ENCODE measurements at regions not wholly inside any gene's neighbourhood (a gene's known extent, or its start where the extent isn't known, plus 50 kb on each side); places are given as distances from the start of the nearest gene placed in this dataset.
A peak's percentile ranks its signal among the peaks of the same experiment; 100 is the strongest.
"Not testable (repeated sequence)": the region's sequence is repeated elsewhere in the genome, so short reads cannot be mapped to it uniquely, and the experiment has no call there.

DNA sequence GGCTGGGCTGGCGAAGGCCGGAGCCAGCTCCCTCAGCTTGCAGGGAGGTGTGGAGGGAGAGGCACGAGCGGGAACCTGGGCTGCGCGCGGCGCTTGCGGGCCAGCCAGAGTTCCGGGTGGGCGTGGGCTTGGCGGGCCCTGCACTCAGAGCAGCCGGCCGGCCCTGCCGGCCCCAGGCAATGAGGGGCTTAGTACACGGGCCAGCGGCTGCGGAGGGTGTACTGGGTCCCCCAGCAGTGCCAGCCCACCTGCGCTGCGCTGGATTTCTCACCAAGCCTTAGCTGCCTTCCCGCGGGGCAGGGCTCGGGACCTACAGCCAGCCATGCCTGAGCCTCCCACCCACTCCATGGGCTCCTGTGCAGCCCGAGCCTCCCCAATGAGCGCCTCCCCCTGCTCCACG, 1021.4 kb downstream of the PLA2G4A start:
- H3K4me3 ChIP-seq (ENCODE audit: low read length in 2 of 2); H3K9me3 ChIP-seq (ENCODE audit: control insufficient read depth in 1 of 2, low read length in 2 of 2); DNase-seq; H3K4me1 Mint-ChIP-seq; H3K27me3 Mint-ChIP-seq; CTCF ChIA-PET (ENCODE audit: partially characterized antibody); H3K36me3 Mint-ChIP-seq; H3K4me3 Mint-ChIP-seq; H3K27ac ChIP-seq (ENCODE audit: low read depth, low read length); intact Hi-C loops (cut with micrococcal nuclease); POLR2A ChIA-PET (ENCODE audit: partially characterized antibody); H3K27me3 ChIP-seq (ENCODE audit: insufficient read depth, low read length); H3K36me3 ChIP-seq (ENCODE audit: insufficient read depth, low read length); H3K27ac Mint-ChIP-seq; H3K4me1 ChIP-seq (ENCODE audit: insufficient read depth, low read length): not testable (repeated sequence)
- H3K9me3 Mint-ChIP-seq, result peaks cover 0 to 15% (median 4%) of the 10 kb centered on the region in 8 donors

DNA sequence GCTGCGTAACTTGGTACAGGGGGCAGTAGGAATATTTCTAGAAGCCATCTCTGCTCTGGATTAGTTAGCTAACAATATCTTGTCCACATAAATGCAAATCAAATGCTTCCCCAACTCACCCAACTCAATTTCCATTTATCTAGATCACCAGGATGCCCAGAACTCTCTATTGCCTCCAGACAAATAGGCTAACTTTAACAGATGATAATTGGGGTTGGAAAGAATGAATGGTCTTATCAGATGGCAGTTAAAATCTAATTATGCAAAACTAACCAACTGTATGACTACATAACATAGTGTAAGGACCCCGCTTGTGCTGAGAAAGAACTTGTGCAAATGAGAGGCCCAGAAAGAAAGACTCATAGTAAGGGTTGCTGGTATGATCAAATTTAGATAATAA, 1024.8 kb downstream of the PLA2G4A start:
- no peaks in the 10 kb centered on the region for H3K9me3 ChIP-seq (ENCODE audit: control insufficient read depth in 1 of 2, low read length in 2 of 2)
- intact Hi-C loops (cut with micrococcal nuclease), result no loop called here
- no peaks in the 10 kb centered on the region for H3K27me3 ChIP-seq (ENCODE audit: insufficient read depth, low read length)
- no peak for DNase-seq
- POLR2A ChIA-PET (ENCODE audit: partially characterized antibody), result no interaction called here
- Mint-ChIP-seq H3K27me3 (no peaks in the 10 kb centered on the region), H3K4me3 (no peak overlapping the region), H3K36me3 (no peaks in the 10 kb centered on the region), H3K9me3 (peaks cover 0 to 16% (median 4%) of the 10 kb centered on the region in 8 donors), H3K27ac (no peak overlapping the region), H3K4me1 (no peaks in the 10 kb centered on the region)
- CTCF ChIA-PET (ENCODE audit: partially characterized antibody), result no interaction called here
- H3K36me3 ChIP-seq (ENCODE audit: insufficient read depth, low read length), result no peaks in the 10 kb centered on the region
- no peak overlapping the region for H3K4me3 ChIP-seq (ENCODE audit: low read length in 2 of 2)
- H3K27ac ChIP-seq (ENCODE audit: low read depth, low read length), result no peak overlapping the region
- no peaks in the 10 kb centered on the region for H3K4me1 ChIP-seq (ENCODE audit: insufficient read depth, low read length)

DNA sequence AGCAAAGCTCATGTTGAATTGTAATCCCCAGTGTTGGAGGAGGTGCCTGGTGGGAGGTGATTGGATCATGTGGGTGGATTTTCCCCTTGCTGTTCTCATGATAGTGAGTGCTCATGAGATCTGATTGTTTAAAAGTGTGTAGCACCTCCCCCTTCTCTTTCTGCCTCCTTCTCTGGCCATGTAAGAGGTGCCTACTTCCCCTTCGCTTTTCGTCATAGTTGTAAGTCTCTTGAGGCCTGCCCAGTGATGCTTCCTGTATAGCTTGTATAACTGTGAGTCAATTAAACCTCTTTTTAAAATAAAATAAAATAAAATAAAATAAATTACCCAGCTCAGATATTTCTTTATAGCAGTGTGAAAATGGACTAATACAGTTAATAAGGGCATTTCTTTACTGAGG, 1025.7 kb downstream of the PLA2G4A start:
- POLR2A ChIA-PET (ENCODE audit: partially characterized antibody), result no interaction called here
- CTCF ChIA-PET (ENCODE audit: partially characterized antibody), result no interaction called here
- intact Hi-C loops (cut with micrococcal nuclease), result no loop called here

DNA sequence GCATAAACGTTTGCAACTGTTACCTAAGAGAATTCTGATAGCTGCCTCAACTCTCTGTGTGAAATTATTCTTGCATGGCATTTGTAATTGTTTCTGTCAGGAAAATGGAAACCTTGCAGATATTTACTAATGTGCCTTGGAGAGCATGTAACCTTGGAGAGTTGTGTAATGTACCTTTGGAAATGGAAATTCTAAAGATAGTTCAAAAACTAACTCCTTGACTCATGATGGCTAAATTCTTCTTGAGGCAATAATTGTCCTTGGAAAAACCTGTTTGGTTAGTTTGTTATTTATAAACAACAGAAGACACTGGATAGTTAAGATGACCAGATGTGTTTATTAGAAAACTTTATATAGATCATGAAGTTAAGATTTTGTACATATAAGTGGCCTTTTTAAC, 1033.8 kb downstream of the PLA2G4A start:
- H3K4me3 Mint-ChIP-seq, result no peak overlapping the region
- intact Hi-C loops (cut with micrococcal nuclease), result no loop called here
- CTCF ChIA-PET (ENCODE audit: partially characterized antibody), result no interaction called here
- Histone ChIP-seq H3K27me3 (ENCODE audit: insufficient read depth, low read length) (no peaks in the 10 kb centered on the region), H3K4me1 (ENCODE audit: insufficient read depth, low read length) (no peaks in the 10 kb centered on the region), H3K4me3 (ENCODE audit: low read length in 2 of 2) (no peak overlapping the region), H3K9me3 (ENCODE audit: control insufficient read depth in 1 of 2, low read length in 2 of 2) (no peaks in the 10 kb centered on the region), H3K36me3 (ENCODE audit: insufficient read depth, low read length) (no peaks in the 10 kb centered on the region), H3K27ac (ENCODE audit: low read depth, low read length) (no peak overlapping the region)
- DNase-seq, result no peak
- H3K4me1 Mint-ChIP-seq, result no peaks in the 10 kb centered on the region
- POLR2A ChIA-PET (ENCODE audit: partially characterized antibody), result no interaction called here
- no peak overlapping the region for H3K27ac Mint-ChIP-seq
- no peaks in the 10 kb centered on the region for H3K27me3 Mint-ChIP-seq
- no peaks in the 10 kb centered on the region for H3K36me3 Mint-ChIP-seq
- H3K9me3 Mint-ChIP-seq, result peaks cover 0 to 16% (median 5%) of the 10 kb centered on the region in 8 donors

More for the DNA sequence above, 1025.7 kb downstream of the PLA2G4A start:
- Mint-ChIP-seq H3K27ac (no peak overlapping the region), H3K36me3 (no peaks in the 10 kb centered on the region), H3K4me3 (no peak overlapping the region), H3K27me3 (no peaks in the 10 kb centered on the region), H3K9me3 (peaks cover 0 to 17% (median 8%) of the 10 kb centered on the region in 8 donors), H3K4me1 (no peaks in the 10 kb centered on the region)
- Histone ChIP-seq H3K36me3 (ENCODE audit: insufficient read depth, low read length) (no peaks in the 10 kb centered on the region), H3K4me3 (ENCODE audit: low read length in 2 of 2) (no peak overlapping the region), H3K27me3 (ENCODE audit: insufficient read depth, low read length) (no peaks in the 10 kb centered on the region), H3K27ac (ENCODE audit: low read depth, low read length) (no peak overlapping the region), H3K9me3 (ENCODE audit: control insufficient read depth in 1 of 2, low read length in 2 of 2) (no peaks in the 10 kb centered on the region), H3K4me1 (ENCODE audit: insufficient read depth, low read length) (no peaks in the 10 kb centered on the region)
- no peak for DNase-seq

DNA sequence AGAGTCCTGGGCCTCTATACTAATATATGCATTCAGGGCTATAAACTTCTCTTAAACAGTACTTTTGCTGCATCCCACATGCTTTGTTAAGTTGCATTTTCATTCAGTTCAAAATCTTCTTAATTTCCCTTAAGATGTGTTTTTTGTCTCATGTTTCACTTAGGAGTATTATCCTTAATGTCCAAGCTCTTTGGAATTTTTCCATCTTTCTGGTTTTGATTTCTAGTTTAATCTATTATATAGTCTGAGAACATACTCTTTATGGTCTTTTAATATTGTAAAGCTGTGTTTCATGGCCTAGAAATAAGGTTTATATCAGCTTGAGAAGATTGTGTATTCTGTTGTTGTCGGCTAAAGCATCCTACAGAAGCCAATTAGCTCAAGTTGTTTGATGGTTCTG, 1041.8 kb downstream of the PLA2G4A start:
- Histone ChIP-seq H3K27ac (ENCODE audit: low read depth, low read length) (no peak overlapping the region), H3K4me1 (ENCODE audit: insufficient read depth, low read length) (no peaks in the 10 kb centered on the region), H3K9me3 (ENCODE audit: control insufficient read depth in 1 of 2, low read length in 2 of 2) (no peaks in the 10 kb centered on the region), H3K4me3 (ENCODE audit: low read length in 2 of 2) (no peak overlapping the region), H3K27me3 (ENCODE audit: insufficient read depth, low read length) (no peaks in the 10 kb centered on the region), H3K36me3 (ENCODE audit: insufficient read depth, low read length) (no peaks in the 10 kb centered on the region)
- peaks cover 0 to 12% (median 8%) of the 10 kb centered on the region in 8 donors for H3K9me3 Mint-ChIP-seq
- ChIA-PET POLR2A (ENCODE audit: partially characterized antibody) (no interaction called here), CTCF (ENCODE audit: partially characterized antibody) (no interaction called here)
- H3K27me3 Mint-ChIP-seq, result no peaks in the 10 kb centered on the region
- no peak overlapping the region for H3K4me3 Mint-ChIP-seq
- intact Hi-C loops (cut with micrococcal nuclease), result no loop called here
- H3K4me1 Mint-ChIP-seq, result no peaks in the 10 kb centered on the region
- no peaks in the 10 kb centered on the region for H3K36me3 Mint-ChIP-seq
- H3K27ac Mint-ChIP-seq, result no peak overlapping the region
- no peak for DNase-seq

DNA sequence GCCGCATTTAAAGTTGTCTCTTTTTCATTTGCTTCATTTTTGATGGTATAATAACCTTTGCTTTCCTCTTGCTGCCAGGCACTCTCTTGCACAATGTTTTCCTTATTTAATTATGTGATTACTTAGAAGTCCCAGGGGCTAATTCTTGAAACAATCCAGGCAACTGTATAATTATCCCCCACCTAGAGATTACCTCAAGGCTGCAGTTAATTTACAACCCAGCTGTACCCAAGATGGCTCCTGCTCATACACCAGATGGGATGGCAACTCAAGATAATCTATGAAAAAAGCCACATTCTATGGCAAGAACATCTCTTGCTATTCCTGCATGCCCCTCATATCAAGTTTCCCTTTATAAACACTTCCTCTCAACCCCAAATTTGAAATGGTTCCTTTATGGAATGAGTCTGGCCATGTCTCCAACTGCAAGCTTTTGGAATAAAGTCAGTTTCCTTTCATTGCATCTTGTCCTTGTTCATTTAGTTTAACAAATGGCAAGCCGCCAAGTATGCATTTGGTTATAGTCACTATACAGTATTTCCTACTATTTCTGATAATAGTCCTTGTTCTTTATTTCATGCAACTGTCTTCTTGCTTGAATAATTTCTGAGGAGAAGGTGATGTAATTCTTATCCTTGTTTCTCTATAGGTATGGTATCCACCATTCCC, 1042.6 kb downstream of the PLA2G4A start:
- ChIA-PET POLR2A (ENCODE audit: partially characterized antibody) (no interaction called here), CTCF (ENCODE audit: partially characterized antibody) (no interaction called here)
- H3K4me1 ChIP-seq (ENCODE audit: insufficient read depth, low read length), result no peaks in the 10 kb centered on the region
- DNase-seq, result no peak
- no peaks in the 10 kb centered on the region for H3K27me3 ChIP-seq (ENCODE audit: insufficient read depth, low read length)
- H3K4me3 ChIP-seq (ENCODE audit: low read length in 2 of 2), result no peak overlapping the region
- H3K27ac ChIP-seq (ENCODE audit: low read depth, low read length), result no peak overlapping the region
- Mint-ChIP-seq H3K27me3 (no peaks in the 10 kb centered on the region), H3K9me3 (peaks cover 0 to 12% (median 8%) of the 10 kb centered on the region in 8 donors), H3K4me3 (no peak overlapping the region), H3K4me1 (no peaks in the 10 kb centered on the region), H3K27ac (peak overlapping the region in 1 of 7 donors; percentile 2), H3K36me3 (no peaks in the 10 kb centered on the region)
- no peaks in the 10 kb centered on the region for H3K9me3 ChIP-seq (ENCODE audit: control insufficient read depth in 1 of 2, low read length in 2 of 2)
- intact Hi-C loops (cut with micrococcal nuclease), result no loop called here
- no peaks in the 10 kb centered on the region for H3K36me3 ChIP-seq (ENCODE audit: insufficient read depth, low read length)

DNA sequence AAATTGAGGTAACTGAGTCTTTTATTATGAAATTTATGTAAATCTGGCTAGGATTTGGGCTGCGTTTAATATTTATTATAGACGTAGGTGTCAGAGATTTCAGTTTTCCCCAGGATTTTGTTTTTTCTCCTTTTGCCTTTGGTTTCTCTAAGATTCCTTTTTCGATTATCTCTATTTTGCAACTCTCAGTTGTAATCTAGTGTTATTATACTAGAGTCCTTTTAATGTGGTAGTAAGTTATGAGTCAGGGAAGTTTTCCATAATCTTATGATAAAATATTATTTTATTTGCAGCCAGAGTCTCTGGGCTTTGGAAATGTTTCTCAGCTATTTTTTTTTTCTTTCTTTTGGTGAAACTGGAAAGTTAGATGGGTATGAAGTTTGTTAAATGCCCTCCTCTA, 1043.8 kb downstream of the PLA2G4A start:
- Histone ChIP-seq H3K4me3 (ENCODE audit: low read length in 2 of 2) (no peak overlapping the region), H3K27ac (ENCODE audit: low read depth, low read length) (no peak overlapping the region), H3K27me3 (ENCODE audit: insufficient read depth, low read length) (no peaks in the 10 kb centered on the region), H3K9me3 (ENCODE audit: control insufficient read depth in 1 of 2, low read length in 2 of 2) (no peaks in the 10 kb centered on the region), H3K4me1 (ENCODE audit: insufficient read depth, low read length) (no peaks in the 10 kb centered on the region), H3K36me3 (ENCODE audit: insufficient read depth, low read length) (no peaks in the 10 kb centered on the region)
- DNase-seq, result no peak
- Mint-ChIP-seq H3K27ac (no peak overlapping the region), H3K4me1 (no peaks in the 10 kb centered on the region), H3K27me3 (no peaks in the 10 kb centered on the region), H3K9me3 (peaks cover 0 to 18% (median 11%) of the 10 kb centered on the region in 8 donors), H3K36me3 (no peaks in the 10 kb centered on the region), H3K4me3 (no peak overlapping the region)
- ChIA-PET POLR2A (ENCODE audit: partially characterized antibody) (no interaction called here), CTCF (ENCODE audit: partially characterized antibody) (no interaction called here)
- intact Hi-C loops (cut with micrococcal nuclease), result no loop called here

DNA sequence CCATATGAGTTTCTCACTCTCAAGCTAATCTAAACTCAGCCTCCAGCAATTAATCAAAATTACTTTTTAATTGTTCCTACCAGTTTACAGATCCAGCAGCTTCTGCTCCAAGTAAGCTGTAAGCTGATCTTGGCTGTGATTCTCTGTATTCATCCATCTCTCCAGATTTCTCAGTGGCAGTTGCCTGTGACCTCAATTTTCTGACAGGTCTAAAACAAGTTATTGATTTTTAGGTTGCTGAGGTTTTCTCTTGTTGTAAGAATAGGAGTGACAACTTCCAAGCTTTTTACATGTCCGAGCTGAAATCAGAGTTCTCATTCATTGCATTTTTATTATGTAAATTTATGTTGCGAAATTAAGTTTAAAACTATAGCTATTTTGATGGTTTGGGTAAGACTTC, 1044.4 kb downstream of the PLA2G4A start:
- no peak overlapping the region for H3K4me3 ChIP-seq (ENCODE audit: low read length in 2 of 2)
- Mint-ChIP-seq H3K4me1 (no peaks in the 10 kb centered on the region), H3K27me3 (no peaks in the 10 kb centered on the region), H3K36me3 (no peaks in the 10 kb centered on the region), H3K27ac (no peak overlapping the region), H3K9me3 (peaks cover 0 to 18% (median 9%) of the 10 kb centered on the region in 8 donors), H3K4me3 (no peak overlapping the region)
- POLR2A ChIA-PET (ENCODE audit: partially characterized antibody), result no interaction called here
- H3K9me3 ChIP-seq (ENCODE audit: control insufficient read depth in 1 of 2, low read length in 2 of 2), result no peaks in the 10 kb centered on the region
- CTCF ChIA-PET (ENCODE audit: partially characterized antibody), result no interaction called here
- intact Hi-C loops (cut with micrococcal nuclease), result no loop called here
- no peak overlapping the region for H3K27ac ChIP-seq (ENCODE audit: low read depth, low read length)
- no peaks in the 10 kb centered on the region for H3K36me3 ChIP-seq (ENCODE audit: insufficient read depth, low read length)
- H3K4me1 ChIP-seq (ENCODE audit: insufficient read depth, low read length), result no peaks in the 10 kb centered on the region
- DNase-seq, result no peak
- no peaks in the 10 kb centered on the region for H3K27me3 ChIP-seq (ENCODE audit: insufficient read depth, low read length)
